A673 (cell line): ENCODE measurements at regions not wholly inside any gene's neighbourhood (a gene's known extent, or its start where the extent isn't known, plus 50 kb on each side); places are given as distances from the start of the nearest gene placed in this dataset.

ENCODE experiments used
- EZH2 ChIP-seq: fragments of 200-600 bp; sonication (generic); IDR thresholded peaks from 2 replicates; pipeline ENCODE4 v1.6.1; 2017; ENCODE audit warnings: borderline replicate concordance, low read depth, mild to moderate bottlenecking, mixed read lengths, antibody characterized with exemption, low read length; ENCODE audit not compliant: poor library complexity, severe bottlenecking
- TF ChIP-seq, protein P1 (sequence below): fragments of 300-800, 200-600 bp; sonication (generic); conservative IDR thresholded peaks from 2 replicates; pipeline ENCODE4 v1.5.1; 2017; ENCODE audit warnings: low read depth, mild to moderate bottlenecking, antibody characterized with exemption, low read length, moderate library complexity, mixed read lengths

DNA sequence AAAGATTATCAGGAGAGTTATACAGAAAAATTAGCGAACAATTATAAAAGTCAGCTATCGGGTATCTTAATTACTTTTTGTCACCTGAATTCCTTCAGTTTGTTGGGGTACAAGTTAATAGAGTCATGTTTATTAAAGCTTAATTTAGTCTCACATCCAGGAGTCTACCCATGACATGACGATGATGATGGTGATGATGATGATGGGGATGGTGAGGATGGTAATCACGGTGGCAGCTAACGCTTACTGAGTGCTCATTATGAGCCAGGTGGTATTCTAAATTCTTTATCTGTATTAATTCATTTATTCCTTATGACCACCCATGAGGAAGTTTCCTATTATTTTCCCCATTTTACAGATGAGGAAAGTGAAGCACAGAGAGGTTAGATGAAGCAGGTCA lies 208.6 kb upstream of the KIF2A start:
- TF ChIP-seq, protein P1, sequence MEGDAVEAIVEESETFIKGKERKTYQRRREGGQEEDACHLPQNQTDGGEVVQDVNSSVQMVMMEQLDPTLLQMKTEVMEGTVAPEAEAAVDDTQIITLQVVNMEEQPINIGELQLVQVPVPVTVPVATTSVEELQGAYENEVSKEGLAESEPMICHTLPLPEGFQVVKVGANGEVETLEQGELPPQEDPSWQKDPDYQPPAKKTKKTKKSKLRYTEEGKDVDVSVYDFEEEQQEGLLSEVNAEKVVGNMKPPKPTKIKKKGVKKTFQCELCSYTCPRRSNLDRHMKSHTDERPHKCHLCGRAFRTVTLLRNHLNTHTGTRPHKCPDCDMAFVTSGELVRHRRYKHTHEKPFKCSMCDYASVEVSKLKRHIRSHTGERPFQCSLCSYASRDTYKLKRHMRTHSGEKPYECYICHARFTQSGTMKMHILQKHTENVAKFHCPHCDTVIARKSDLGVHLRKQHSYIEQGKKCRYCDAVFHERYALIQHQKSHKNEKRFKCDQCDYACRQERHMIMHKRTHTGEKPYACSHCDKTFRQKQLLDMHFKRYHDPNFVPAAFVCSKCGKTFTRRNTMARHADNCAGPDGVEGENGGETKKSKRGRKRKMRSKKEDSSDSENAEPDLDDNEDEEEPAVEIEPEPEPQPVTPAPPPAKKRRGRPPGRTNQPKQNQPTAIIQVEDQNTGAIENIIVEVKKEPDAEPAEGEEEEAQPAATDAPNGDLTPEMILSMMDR = no peak
- no peak for TF ChIP-seq EZH2
